GM19023 (cell line): ENCODE measurements at regions not wholly inside any gene's neighbourhood (a gene's known extent, or its start where the extent isn't known, plus 50 kb on each side); places are given as distances from the start of the nearest gene placed in this dataset.

Experiments used
- ATAC-seq: cut with Tn5 transposase; IDR thresholded peaks from one replicate; pipeline ENCODE4 v1.9.1; 2021; ENCODE audit warnings: mild to moderate bottlenecking, moderate library complexity; ENCODE audit not compliant: unreplicated experiment

DNA sequence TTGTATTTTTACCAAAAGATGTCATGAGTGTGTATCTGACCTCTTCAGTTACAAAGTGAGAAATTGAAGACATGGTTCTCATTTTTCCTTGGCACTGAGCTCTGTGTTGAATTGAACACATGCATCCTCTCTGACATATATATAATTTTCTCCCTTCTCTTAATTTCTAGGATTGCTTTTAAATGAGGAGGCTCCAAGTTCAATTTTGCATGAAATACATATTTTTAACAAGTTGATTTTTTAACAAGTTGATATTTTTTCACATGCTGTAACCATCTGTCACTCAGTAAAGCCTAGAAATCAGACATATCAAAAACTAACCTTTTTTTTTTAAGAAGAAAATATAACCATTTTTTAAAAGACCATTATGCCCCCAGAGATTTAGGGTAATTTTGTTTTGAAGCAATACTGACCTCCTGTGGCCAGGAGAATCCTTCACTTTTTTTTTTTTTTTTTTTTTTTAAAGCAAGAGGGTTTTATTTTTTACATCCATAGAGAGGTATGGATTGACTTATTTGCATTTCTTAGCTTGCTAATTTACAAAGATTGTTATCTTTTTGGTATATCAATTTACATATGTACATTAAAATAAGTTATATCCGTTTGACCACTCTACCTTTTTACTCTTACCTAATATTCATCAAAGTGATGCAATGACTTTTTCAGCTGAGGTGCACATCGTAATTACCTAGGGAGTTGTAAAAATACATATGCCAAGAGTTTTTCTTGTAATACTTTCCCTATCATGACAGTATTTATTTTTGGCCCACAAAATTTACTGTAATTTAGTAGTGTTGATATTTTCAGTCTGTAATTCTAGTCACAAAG lies 161.8 kb downstream of the SOCS6 start:
- no peak for ATAC-seq

DNA sequence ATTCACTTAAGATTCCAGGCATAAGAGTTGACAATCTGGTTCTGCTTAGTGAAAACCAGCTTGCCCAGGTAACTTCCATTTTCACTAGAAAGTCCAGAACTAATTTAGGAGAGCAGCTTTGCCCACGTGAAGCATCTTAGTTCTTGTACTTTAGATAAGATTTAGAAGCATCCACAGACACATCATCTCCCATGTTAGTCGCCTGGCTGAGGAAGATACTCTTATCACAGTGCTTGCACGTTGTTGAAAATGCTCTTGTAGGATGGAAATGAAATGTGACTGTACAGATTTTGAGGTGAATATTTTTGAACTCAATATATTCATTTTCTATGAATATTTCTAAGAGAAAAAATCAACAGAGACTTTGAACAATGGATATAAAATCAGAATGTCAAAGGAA lies 159.7 kb downstream of the SOCS6 start:
- ATAC-seq, result no peak

DNA sequence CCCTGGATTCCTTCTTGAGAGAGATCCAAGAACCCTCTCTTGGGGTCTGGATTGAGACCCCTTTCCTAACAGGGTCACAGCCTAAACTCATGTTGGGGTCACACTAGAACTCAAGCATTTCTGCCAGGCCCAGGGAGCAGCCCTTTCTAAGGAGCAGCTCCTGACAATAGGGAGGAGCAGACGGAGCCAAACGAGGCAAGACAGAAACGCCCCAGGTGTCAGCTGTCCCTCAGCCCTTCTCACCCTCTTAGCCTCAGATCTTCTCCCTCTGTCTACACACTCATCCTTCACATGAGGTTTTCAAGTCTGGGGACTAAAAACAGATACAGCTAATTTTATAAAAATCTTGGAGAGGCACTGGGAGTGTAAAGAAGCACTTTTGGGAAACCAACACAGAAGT lies 157.2 kb downstream of the SOCS6 start:
- ATAC-seq, result no peak

DNA sequence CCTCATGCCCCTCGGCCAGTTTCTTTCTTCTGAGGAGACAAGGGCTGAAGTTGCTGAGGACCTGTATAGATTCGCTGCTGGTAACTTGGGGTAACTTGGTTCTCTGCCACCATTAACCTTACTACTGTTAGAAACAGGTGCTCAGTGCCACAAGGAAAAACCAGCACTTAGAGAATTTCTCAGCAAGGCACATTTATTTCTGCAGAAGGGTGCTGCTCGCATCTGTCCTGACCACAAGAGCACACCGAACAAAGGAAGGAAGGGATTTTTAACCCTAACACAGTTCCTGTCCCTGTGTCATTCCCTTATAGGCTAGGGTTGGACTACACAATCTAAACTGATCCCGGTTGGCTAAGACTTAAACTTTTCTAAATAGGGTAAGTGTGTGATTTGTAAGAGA lies 154.1 kb downstream of the SOCS6 start:
- ATAC-seq, result no peak

- ATAC-seq, result no peak
Observed at GRCh38 chr18:70432804-70433400, 144.1 kb downstream of the SOCS6 start.

DNA sequence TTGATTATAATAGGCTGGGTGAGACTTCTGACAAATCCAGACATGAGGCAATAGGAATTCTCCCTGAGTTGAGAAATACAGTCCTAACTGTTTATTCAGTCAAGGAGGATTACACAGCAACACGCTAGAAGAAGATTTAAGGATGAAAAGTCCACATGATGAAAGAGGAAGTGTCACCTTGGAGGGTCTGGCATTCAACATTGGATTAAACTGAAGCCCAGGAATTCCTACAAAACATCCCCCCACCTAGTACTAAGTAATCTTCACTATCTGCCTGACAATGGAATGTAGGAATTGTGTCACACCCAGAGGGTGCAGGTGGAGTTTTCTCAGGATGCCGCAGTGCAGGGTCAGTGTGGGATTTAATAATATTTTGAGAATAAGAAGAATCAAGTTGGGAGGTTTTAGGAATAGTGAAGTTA lies 142.4 kb downstream of the SOCS6 start:
- no peak for ATAC-seq

- no peak for ATAC-seq
Observed at GRCh38 chr18:70430501-70431173, 141.8 kb downstream of the SOCS6 start.

DNA sequence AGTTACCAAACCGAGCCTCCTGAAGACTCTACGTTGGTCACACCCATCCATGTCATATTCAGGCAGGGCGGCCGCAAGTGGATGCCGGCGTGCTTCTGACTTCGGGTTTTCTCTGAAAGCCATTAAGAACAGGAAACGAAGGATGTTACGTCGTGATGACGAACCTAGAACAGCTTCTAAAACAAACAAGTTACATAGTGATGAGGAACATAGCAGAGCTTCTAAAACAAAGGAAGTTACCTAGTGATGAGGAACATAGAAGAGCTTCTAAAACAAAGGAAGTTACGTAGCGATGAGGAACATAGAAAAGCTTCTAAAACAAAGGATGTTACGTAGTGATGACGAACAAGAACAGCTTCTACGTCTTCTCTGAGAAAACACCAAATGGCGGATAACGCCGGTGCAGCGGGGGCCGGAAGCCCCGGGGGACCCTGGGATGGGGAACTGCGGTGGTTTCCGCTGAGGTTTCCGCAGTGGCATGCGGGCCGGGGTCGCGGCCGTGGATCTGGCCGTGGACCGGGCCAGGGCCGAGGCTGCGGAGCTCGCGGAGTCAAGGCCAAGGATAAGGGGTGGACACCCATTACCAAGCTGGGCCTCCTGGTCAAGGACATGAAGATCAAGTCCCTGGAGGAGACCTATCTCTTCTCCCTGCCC lies 141.1 kb downstream of the SOCS6 start:
- ATAC-seq, result no peak

DNA sequence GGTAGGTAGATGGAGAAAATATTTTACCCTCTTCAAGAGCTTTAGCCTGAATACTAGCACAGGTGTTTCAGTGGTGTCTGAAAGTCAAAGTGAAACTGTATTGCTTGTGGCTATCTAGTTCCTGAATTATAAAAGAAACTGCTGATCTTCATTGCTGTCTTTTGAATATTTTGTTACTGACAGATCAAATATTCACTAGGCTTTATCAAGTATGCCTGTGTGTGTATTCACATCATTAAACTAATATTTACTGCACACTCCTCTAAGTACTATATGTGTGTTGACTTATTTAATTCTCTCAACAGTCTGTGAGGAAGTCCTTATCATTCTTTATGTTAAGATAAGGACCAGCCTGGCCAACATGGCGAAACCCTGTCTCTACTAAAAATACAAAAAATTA lies 139.6 kb downstream of the SOCS6 start:
- ATAC-seq, result peak; percentile 99

DNA sequence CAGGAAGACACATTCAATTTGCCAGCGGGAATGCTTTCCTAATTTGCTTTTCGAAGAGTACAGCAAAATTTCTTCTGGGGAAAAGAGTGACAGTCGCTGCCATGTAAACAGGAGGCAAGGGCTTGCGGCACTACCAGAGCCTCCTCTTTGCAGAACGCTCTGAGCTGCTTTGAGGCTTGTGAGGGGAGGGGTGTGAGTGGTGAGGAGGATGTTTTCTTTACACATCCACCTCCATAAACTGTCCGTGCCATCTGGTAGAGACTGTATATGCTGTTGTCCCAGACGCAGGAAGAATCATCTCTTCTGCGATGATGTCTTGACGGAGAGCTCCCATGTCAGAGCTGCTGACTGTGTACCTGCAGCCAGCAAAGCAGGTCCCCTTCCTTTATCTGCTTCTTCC lies 138.0 kb downstream of the SOCS6 start:
- no peak for ATAC-seq

DNA sequence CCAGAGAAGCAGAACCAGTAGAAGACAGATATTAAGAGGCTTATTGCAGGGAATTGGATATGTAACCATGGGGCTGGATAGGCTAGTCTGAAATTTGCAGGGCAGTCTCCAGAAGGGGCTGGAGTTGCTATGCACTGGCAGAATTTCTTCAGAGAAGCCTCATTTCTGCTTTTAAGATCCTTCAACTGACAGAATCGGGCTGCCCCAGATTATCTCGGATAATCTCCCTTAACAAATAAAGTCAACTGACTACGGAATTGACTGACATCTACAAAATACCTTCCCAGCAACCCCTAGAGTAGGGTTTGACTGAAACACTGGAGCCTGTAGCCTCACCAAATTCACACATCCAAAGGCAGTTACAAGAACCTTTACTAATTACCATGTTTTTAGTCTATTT lies 136.4 kb downstream of the SOCS6 start:
- no peak for ATAC-seq

DNA sequence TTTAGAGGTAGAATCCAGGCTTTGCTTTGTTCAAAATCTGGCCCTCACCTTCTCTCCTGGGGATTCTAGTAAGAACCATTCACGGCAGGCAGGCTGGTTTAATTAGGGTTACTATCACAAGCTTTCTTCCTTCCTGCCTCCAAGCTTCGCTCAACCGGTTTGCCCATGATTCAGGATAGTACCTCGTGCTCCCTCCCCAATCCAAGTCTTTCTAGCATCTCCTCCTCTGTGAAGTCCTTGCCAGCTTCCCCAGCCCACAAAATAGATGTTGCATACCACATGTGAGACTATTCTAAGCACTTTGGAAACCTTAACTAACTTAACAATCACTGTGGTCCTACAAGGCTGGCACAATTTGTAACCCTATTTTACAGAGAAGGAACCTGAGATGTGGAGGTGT lies 135.1 kb downstream of the SOCS6 start:
- ATAC-seq, result no peak

DNA sequence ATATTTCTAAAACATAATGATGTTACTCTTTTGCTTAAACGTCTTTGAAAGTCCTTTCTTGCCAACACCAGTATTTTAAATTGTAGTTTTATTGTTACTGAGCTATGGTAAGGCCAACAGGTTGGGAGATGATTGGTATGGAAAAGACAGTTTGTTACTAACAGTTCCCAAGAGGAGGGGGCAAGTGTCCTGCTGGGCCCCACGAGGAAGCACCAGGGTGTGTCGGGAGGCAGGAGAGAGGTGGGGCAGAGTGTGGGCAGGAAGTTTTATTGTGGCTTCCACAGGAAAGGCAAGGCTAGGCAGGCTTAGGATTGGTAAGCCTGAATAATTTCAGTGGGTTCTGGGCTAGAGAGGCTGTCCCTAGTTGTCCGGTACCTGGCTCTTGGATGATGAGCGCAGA lies 134.3 kb downstream of the SOCS6 start:
- no peak for ATAC-seq

- ATAC-seq, result no peak
Observed at GRCh38 chr18:70422391-70422965, 133.6 kb downstream of the SOCS6 start.

- ATAC-seq, result no peak
Observed at GRCh38 chr18:70421471-70422390, 132.9 kb downstream of the SOCS6 start.

DNA sequence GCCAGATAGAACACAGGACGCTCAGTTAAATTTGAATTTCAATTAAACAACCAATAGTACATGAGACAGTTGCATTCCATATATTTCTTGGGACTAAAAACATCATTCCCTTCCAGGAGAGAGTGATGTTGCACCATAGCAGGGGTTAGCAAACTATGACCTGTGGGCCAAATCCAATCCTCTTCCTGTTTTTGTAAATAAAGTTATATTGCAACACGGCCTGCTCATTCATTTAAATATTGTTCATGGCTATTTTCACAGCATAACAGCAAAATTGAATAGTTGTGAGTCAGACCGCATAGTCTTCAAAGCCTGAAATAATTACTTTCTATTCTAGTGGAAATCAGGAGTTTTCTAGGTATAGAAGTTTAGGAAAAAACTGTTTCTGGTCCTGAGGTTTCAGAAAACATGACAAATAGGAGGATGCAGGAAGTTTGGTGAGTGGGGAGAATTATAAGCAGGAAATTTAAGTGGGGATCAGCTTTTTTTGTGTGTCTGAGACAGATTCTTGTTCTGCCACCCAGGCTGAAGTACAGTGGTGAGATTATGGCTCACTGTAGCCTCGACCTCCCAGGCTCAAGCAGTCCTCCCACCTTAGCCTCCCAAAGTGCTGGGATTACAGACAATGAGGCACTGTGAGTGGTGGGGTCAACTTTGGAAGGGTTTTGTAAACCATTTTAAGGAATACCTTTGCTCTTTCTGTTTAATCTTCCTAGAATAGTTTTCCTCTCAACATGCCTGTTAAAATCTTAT lies 131.5 kb downstream of the SOCS6 start:
- no peak for ATAC-seq

DNA sequence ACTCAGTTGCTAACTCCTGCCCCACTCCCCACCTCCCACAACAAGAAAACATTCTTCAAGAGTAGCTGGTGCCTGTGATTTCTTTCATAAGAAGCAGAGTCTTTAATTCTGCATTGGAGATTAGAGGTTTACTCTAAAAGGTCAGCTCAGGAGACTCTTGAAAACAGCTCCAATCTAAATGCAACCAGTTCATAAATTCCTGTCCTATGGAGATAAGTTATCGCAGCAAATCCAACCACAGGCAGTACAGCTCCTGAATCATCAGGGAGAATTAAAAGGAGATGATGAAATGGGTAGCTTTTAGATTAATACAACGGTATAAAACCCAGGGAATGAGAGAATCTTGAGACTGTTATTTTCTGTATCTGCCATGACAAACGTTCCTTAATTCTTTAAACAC lies 130.7 kb downstream of the SOCS6 start:
- ATAC-seq, result no peak

DNA sequence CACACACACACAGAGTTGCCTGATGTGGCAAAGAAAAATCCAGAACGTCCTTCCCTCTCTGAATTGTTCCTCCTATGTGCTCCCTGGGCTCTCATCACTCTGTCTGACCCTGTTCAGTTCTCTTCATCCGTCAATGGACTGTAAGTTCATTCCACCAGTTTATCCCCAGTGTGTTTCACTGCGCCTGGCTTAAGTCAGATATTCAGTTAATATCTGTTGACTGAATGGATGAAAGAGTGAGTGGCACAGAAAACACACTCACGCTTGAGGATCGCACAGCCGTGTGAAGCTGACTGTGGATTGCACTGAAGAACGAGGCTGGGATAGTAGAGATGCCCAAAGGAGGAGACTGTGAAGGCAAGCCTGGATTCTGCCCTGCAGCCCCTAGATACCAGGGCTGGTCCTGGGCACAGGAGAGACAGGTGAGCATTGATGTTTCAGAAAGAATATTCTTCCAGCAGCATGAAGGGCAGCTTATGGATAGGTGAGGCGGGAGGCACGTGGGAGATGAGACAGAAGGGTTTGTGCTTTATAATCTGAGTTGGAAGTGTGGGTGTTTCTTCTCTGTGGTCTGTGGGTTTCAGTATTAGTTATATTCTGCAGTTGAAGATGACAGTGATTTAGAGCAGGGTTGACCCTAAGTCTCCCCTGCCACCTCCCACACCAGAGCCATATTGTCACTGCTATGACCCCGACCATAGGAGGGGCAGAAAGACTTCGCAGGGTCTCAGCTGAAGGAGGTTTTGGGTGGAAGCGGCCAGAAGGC lies 129.9 kb downstream of the SOCS6 start:
- ATAC-seq, result peak; percentile 98

DNA sequence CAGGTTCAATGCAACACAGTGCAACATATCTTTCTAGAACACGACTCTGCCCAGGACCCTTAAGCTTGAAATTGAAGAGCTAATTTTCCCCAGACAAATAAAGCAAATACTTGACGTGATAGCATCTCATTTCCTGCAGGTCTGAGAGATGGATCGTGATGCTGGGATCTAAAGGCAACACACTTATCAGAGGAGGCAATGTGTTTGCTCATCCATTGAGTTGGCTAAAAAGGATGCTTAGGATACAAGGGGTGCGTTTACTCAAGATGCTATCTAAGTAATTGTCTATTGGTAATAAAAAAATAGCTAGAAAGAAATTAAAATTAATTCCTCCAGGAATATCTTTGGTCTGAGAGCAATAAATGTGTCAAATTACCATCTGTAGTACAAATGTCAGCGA lies 129.0 kb downstream of the SOCS6 start:
- ATAC-seq, result no peak
